GM18909 (cell line): ENCODE measurements at regions not wholly inside any gene's neighbourhood (a gene's known extent, or its start where the extent isn't known, plus 50 kb on each side); places are given as distances from the start of the nearest gene placed in this dataset.
A peak's percentile ranks its signal among the peaks of the same experiment; 100 is the strongest.

Experiments used
- ATAC-seq: cut with Tn5 transposase; IDR thresholded peaks from one replicate; pipeline ENCODE4 v1.9.1; 2021; ENCODE audit warnings: mild to moderate bottlenecking; ENCODE audit not compliant: unreplicated experiment, poor library complexity

DNA sequence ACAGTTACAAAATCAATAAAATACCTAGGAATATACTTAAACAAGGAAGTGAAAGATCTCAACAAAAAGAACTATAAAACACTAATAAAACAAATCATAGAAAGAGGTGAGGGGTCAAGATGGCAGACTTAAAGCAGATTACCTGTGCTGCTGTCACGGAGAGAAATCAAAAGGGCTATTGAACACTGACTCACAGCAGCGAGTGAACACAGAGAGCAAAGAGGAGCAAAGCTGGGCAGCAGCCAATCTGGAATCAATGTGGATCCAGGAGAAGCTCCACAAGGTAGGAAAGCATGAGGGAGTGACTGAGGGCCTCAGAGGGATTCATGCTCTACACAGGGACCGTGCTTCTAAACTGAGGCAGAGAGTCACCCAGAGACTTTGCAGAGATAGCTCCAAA is 562.0 kb upstream of the SEMA3D start:
- ATAC-seq = no peak

DNA sequence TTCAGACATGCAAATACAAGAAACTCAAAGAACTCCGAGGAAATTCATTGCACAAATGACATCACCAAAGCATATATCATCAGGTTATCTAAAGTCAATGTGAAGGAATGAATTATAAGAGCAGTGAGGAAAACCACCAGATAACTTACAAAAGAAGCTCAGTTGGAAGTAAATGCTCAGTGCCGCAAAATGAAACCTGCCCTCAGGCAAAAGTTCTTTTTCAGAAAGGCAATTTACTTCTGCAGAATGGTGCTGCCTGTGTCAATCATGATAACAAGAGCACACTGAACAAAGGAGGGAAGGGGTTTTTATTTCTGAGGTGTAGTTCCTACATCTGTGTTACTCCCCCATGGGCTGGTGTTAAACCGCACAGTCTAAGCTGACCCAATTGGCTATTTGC is 550.6 kb upstream of the SEMA3D start:
- ATAC-seq = no peak

DNA sequence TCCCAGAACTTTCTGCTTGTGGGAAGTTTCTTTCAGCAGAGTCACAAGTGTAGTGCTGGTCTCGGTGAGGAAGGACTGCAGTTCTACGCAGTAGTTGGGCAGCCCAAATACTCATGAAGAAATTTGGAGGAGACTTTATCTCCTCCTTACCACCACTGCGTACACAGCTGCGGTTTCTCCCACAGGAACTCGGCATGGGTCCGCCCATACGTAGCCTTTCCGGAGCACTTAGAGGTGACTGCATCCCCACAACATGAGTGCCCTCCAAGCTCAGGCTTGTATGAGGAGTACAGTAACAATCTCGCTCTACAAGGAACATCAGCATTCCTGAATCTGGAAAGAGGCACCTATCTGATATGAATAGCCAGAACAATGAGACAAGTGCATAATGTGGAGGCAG is 549.2 kb upstream of the SEMA3D start:
- no peak for ATAC-seq

DNA sequence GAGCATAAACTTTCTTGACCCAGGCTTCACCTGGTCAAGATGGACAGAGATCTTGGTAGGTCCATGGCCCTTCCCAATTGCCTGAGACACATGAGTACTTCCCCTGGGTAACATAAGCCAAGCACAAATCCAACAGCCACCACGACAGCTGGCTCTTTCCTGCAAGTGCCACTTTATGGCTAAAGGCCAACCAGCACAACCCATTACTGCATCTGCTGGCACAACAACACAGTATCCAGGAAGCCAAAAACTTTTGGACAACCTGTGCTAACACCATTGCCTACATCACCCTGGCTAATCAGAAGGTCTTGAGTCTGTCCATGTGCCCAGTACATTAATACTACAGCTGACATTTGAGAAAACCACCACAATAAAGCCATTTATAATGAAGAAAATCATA is 548.0 kb upstream of the SEMA3D start:
- ATAC-seq = no peak

DNA sequence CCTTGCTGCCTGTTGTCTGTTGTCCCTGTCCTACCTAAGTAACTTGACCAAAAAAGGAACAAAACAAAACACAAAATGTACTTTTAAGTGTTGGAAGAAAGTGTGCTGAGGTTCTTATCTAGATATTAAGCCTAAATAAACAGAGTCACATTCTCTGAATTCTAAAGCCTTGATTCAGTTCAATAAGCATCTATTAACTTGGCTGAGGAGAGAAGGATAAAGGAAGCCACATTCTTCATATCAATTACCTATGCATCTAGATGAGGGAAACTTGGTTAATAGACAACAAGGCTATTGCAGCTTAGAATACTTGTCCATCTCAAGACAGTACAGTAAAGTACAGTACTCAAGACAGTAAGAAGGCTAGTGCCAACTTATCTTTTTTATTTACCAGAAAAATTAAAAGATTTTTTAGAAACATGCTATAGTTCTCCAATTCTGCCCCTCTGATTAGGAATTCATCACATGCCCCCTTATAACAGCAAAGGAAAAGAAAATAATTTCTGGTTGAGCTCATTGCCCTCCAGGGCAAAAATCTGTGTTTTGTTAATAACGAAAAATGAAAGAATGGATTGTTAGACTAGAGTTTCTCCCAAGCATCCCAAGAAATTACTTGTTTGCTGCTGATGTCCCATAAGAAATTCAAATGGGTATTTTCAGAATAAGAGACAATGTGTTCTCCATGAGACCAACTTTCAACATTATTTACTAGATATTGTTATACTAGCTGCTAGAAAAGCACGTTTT is 546.5 kb upstream of the SEMA3D start:
- ATAC-seq = no peak

DNA sequence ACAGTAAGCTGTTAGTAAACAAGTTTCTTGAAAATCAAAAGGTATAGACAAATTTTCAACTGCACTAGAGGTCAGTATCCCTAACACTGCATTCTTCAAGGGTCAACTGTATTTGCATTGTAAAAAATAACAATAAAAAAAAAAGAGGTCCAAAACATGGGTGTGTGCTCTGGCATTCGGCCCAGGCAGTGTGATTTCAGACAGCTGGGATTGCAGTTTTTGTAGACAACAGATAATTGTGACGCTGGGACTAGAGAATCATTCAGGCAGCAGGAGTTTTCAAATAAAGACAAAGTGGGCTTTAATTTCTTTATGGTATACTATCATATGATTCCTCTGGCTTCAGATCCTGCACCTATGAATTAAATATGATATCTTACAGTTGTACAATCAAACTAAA is 543.2 kb upstream of the SEMA3D start:
- ATAC-seq = no peak

DNA sequence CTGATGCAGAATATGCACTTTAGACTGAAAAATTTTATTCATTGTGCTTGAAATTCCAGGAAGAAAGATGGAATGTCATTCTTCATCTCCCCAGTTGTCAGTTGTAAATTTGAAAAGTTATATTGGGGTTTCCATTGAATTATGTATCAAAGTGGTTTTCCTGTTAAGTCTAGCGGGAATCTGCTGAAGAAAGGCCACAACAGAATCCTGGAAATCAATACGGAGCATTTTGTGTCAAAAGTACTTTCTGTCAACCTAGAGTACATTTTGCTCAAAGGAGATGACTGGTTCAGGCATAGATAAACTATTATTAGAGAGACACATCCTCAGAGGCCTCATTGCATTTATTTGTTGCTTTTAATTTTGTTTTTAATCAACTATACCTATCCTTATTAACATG is 538.2 kb upstream of the SEMA3D start:
- ATAC-seq = no peak

DNA sequence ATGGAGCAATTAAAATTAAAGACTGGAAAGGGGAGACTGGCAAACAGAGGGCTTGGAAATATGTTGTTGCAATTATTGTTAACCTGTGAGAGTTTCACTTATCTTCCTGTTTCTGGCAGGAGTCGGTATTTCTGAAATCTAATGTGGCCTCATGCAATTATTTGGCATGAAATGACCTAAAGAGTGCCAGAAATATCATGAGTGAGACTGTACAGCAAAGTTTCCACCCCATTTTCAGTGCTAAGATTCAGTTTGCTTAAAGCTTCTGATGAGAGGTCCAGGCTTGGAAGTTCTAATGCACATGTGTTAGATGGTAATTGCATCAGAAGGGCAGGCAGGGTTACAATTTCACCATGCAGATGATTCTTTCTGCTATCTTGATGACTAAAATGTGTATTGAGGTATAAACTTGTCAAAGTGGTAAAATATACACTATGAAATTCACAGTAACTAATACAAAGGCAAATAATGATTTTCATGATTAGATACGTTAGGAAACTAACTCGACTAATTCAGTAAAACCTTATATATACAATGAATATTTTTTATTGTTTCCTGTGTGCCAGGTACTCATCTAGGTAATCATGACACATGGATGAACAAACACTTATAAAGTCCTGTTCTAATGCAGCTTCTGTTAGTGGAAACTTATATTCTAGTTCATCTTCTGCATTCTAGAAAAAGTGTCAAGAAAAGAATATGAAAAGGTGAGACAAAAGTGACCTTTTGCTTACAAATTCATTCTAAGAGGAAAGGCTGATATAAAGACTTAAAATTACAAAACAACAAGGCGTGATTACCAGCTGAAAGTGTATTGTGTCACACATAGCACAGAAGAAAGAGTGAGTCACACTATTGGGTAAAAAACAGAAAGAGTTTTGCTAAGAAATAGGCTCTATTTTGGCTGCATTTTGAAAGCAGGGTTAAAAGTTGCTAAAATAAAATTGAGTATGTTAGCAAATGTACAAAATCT is 533.4 kb upstream of the SEMA3D start:
- no peak for ATAC-seq

DNA sequence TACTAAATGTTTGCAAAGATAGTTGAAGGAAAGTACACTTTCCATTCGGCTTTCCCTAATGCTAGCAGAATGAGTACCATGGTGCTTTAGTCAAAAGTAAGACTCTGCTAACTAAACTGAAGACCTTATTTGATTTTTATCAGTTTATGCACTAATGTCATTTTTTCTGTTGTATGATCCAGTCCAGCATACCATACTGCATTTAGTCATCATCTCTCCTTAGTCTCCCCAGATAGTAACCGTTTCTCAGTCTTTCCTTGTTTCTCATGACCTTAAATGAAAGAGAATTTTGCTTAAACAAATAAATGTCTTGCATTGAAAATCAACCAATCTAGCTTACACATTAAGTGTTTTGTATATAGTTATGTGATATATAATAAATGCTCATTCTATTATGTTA is 529.5 kb upstream of the SEMA3D start:
- ATAC-seq = no peak

DNA sequence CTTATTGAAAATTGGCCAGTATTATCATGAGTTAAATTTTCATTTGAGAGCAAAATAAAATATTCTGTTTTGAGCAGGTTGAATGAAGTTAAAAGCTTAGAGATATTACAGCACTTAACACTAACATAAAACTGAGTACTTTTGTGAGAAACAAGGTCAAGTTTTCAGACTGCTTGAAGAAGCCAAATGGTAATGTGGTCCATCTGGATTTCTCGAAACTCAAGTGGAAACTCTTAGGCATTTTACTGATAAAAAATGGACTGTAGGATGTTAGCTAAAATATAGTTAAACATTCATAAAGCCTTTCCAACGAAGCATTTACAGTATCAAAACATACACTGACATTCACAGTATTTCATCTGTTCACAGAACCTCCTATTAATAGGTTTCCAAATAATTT is 528.1 kb upstream of the SEMA3D start:
- no peak for ATAC-seq

DNA sequence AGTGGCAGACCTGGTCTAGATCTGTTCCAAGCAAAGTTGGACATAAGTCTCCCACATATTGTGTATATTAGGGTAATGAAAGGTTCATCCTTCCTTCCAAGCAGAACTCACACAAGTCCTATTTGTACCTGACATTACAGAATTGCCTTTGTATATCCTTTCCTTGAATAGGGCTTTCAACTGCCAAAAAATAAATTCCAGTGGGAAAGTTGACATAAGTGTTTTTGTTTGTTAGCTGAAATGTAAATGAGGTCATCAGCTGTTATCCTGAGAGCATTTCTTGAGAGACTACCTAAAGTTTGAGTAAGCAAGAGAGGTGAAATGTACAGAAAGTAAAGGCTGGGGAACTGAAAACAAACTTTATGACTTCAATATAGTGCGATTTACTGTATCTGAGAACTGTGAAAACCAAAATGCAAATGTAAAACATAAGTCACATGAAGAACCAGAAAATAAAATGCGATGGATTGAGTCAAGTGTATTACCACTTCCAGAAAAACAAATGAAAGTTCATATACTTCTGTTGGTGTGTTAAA is 527.3 kb upstream of the SEMA3D start:
- ATAC-seq = peak; percentile 66

DNA sequence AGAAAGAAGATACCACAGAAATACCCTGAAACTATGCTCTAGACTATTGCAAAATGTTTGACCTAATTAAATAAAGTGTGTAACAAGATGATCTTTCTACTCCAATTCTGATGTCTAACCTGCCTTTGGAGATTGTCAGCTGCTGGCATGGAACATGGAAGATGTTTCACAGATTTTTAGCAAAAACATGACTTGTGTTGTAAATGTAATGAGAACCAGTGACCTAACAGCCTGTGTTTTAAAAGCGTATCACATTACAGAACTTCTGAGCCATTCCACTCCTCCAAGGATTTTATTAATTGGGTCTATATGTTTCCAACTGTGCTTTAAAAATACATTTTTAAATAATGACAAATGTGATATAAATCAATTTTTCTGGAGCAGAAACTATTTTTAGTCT is 526.3 kb upstream of the SEMA3D start:
- no peak for ATAC-seq

DNA sequence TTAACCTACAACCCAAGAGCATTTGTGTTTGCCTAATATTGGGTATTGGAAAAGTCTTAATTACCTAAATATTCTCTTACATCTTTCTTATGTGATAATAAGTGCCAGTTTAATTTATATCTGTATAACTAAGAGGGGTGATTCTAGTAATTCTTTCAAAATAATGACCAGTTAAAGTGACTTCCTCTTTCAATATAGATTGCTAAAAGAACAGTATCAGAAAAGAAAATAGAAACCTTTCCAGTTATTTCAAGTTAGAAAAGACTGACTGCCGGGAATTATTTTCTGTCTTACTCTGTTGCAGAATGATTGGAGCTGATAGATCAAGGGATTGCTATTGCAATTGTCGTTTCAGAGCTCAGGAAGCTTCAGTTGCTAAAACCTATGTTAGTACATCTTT is 525.0 kb upstream of the SEMA3D start:
- ATAC-seq = no peak

DNA sequence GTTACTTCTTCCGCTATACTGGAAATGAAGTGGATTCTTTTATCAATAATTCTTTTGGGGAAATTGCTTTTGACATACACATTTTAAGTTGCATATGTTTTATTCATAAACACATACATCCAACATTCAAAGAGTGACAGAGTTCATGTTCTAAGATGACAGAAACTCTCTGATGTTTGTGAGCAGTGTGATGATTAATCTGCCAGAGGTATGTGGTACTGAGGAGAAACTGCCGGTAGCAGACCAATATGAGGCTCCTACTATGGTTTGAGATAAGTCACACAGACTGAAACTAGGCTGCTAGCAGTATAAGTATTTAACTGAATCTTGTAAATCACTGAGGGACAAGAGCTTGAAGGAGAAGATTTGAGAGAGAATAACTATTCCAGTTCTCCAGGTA is 524.1 kb upstream of the SEMA3D start:
- no peak for ATAC-seq

DNA sequence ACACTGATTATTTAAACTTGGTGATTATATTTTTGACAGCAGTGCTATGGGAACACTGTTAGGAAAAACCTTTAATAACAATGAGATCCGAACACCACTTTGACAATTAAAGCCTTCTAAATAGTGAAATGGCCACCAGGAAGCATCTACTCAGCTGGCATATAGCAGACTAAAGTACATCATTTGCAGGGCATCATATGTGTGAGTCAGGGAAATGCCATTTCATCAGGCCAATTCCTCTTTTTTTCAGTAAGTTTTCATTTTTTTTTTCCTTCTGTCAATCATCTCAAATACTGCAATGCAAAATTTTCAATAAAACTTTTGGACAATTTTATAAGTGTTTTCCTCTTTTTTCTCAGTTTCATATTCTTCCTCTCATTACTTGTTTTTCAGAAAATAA is 521.4 kb upstream of the SEMA3D start:
- ATAC-seq = no peak

DNA sequence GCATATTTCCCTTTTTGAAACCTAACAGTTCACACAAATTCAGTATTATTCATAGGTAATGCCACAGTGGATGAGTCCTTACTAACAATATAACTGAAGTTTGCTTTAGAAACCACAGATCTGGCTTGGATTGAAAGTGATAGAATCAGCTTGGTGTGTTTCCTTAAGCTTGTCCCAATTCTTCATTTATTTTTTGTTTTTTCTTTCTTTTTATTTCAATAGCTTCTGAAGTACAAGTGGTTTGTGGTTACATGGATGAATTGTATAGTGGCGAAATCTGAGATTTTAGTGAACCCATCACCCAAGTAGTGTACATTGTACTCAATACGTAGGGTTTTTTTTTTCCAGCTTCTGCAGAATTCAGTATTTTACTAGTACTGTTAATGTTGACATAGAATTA is 518.2 kb upstream of the SEMA3D start:
- ATAC-seq = no peak

DNA sequence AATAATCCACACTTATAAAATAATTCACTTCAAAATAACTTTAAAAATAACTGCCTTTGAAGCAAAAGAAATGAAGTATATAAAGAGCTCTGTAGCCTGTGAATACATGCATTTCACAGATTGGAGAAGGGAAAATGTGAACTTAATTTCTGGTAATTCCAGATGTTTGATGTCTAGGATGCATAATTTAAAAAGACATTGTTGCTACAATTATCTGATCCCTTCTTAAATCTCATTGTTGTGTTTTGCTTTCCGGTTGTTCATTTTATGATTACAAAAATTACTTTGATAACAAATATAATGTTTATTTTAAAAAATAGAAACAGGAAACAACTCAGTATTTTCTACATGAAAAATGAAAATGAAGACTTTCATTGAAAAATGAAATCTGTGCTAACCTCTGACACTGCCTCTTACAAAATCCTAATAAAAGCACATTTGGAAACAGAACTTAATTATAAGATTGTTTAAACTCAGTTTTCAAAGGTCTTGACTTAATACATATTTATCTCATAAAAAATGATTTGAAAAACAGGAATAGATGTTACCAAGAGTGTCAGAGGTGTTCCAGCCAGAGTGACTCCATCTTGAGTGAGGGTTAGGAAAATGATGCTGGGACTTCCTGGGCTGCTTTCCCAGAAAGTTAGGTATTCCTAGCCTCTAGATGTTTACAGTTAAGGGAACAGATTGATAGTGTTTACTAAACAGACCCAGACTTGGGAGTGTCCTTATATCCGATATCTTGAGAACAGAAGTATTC is 516.6 kb upstream of the SEMA3D start:
- ATAC-seq = no peak

DNA sequence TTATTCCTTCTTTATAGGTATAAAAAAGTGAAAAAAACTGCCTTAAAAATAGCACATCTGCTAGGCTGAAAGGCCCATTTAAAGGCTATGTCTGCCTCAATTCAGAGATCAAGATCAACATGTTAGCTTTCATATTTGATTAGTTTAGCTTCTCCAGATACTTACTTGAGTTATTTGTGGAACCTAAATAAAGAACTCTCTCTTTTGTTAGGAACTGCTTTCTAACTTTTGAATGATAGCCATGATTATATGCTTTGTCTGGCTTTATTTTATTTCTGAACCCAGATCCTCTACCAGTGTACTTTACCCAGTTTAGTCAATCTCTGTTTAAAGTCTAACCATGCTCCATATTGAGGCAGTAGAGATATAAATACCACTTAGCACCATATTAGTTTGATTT is 515.5 kb upstream of the SEMA3D start:
- no peak for ATAC-seq

DNA sequence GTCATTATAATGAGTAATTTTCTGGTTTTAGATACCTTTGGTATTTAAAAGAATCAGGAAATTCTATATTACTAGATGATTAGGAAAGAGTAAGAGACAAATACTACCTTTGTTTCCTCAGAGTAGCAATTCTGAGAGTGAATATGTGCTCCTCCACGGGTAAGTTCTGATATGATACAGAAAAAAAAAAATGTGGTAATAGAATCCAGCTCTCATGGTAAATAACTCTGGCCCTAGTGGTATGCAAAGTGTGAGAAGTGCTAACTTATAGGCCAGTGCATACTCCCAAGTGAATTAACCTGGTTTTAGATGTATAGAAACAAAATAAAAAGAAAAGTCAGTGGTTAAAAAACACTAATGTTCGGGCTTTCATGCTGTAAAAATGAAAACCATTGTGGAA is 512.6 kb upstream of the SEMA3D start:
- no peak for ATAC-seq

DNA sequence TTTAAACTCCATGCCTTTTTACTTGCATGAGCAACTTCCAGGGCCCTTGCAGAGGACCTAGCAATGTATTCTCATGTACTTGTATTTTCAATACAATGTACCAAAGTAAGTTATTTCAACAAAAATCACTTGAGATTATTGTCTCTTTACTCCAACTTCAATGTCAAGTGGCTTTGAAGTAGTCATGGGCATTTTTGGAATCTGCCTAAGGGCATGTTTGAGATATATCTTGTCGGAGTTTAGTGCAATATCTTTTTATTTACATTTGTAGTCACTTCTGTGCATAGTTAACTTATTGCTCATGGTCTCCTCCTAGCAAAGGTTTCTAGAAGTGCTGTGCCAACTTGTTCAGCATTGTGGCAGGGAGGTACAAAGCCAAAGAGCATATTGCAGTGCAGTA is 508.7 kb upstream of the SEMA3D start:
- no peak for ATAC-seq

DNA sequence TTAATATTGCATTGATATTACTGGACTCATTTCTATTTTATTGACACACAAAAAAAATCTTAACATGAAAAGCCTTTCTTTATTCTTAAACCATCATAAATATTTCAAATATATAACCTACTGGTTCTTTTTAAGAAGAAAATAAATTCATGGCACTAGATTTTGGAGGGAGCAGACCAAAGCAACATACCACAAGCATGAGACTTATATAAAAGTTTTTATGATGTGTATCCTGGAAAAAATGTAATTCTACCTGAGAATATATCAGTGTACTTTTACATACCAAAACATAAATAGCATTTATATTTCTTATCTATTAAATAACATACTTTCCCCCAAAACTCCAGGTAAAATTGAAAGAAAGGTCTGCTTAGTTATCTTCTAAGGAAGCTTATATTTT is 508.2 kb upstream of the SEMA3D start:
- ATAC-seq = no peak
